GM23338 (cell line): ENCODE measurements at regions not wholly inside any gene's neighbourhood (a gene's known extent, or its start where the extent isn't known, plus 50 kb on each side); places are given as distances from the start of the nearest gene placed in this dataset.

Experiments used
- ATAC-seq: fragments of 200-7000 bp; cut with Tn5 transposase; 3 replicates; pipeline ENCODE4 v1.9.1; 2020
- DNase-seq: peaks from one replicate; pipeline ENCODE4 v3.0.0-alpha.2; 2015; ENCODE audit warnings: low spot score
- H2AFZ ChIP-seq: fragments of 200-600 bp; sonication (generic); 2 replicates; pipeline ENCODE4 v1.8.0; 2016; ENCODE audit warnings: antibody characterized with exemption, mild to moderate bottlenecking, moderate library complexity
- H3F3A ChIP-seq: fragments of 200-600 bp; sonication (generic); replicated peaks from 2 replicates; pipeline ENCODE4 v1.8.0; 2017; ENCODE audit warnings: antibody characterized with exemption, mixed run types, low read depth
- H3K27ac ChIP-seq: fragments of 200-600 bp; sonication (generic); 2 replicates; pipeline ENCODE4 v1.6.1; 2016; ENCODE audit warnings: low read depth
- H3K27me3 ChIP-seq: fragments of 200-600 bp; sonication (generic); 2 replicates; pipeline ENCODE4 v1.8.0; 2016; ENCODE audit warnings: mild to moderate bottlenecking, mixed run types, moderate library complexity; ENCODE audit not compliant: insufficient read depth
- H3K36me3 ChIP-seq: fragments of 200-600 bp; sonication (generic); 2 replicates; pipeline ENCODE4 v1.8.0; 2016; ENCODE audit warnings: mild to moderate bottlenecking; ENCODE audit not compliant: insufficient read depth
- H3K4me1 ChIP-seq: fragments of 200-600 bp; sonication (generic); 2 replicates; pipeline ENCODE4 v1.8.0; 2016; ENCODE audit warnings: mild to moderate bottlenecking, moderate library complexity; ENCODE audit not compliant: insufficient read depth
- H3K4me2 ChIP-seq: fragments of 200-600 bp; sonication (generic); 2 replicates; pipeline ENCODE4 v1.7.1; 2017; ENCODE audit warnings: mixed run types
- H3K4me3 ChIP-seq: fragments of 200-600 bp; sonication (generic); 2 replicates; pipeline ENCODE4 v1.6.1; 2016; ENCODE audit warnings: mixed run types
- H3K79me2 ChIP-seq: fragments of 200-600 bp; sonication (generic); replicated peaks from 2 replicates; pipeline ENCODE4 v1.8.0; 2017; ENCODE audit warnings: mild to moderate bottlenecking; ENCODE audit not compliant: insufficient read depth
- H3K9me2 ChIP-seq: fragments of 200-600 bp; sonication (generic); 2 replicates; pipeline ENCODE4 v1.8.0; 2017; ENCODE audit not compliant: insufficient read depth
- H4K20me1 ChIP-seq: fragments of 200-600 bp; sonication (generic); replicated peaks from 2 replicates; pipeline ENCODE4 v1.8.0; 2017; ENCODE audit warnings: mild to moderate bottlenecking; ENCODE audit not compliant: insufficient read depth
- H3K27ac Mint-ChIP-seq: 2 replicates; pipeline ENCODE4 v1.8.0; 2020; ENCODE audit warnings: inconsistent platforms, mild to moderate bottlenecking, moderate library complexity, mixed read lengths
- H3K27me3 Mint-ChIP-seq: 3 replicates; pipeline ENCODE4 v1.8.0; 2022; ENCODE audit warnings: low read depth, mild to moderate bottlenecking, moderate library complexity, mixed read lengths, inconsistent platforms; ENCODE audit not compliant: insufficient read depth, poor library complexity
- H3K36me3 Mint-ChIP-seq: 3 replicates; pipeline ENCODE4 v1.8.0; 2021; ENCODE audit warnings: low read depth, mild to moderate bottlenecking, inconsistent platforms, moderate library complexity, mixed read lengths
- H3K4me1 Mint-ChIP-seq: 3 replicates; pipeline ENCODE4 v1.8.0; 2020; ENCODE audit warnings: mild to moderate bottlenecking, inconsistent platforms, mixed read lengths
- H3K4me3 Mint-ChIP-seq: 3 replicates; pipeline ENCODE4 v1.8.0; 2021; ENCODE audit warnings: moderate library complexity, mild to moderate bottlenecking, inconsistent platforms, mixed read lengths
- H3K9me3 Mint-ChIP-seq: 3 replicates; pipeline ENCODE4 v1.8.0; 2020; ENCODE audit warnings: moderate library complexity, mild to moderate bottlenecking, inconsistent platforms, mixed read lengths
- CREB1 ChIP-seq: fragments of 250-450 bp; sonication (Bioruptor Pico); IDR thresholded peaks from 2 replicates; pipeline ENCODE4 v1.5.0; 2020; ENCODE audit warnings: low read depth, mild to moderate bottlenecking, moderate library complexity
- ETS1 ChIP-seq: IDR thresholded peaks from 2 replicates; pipeline ENCODE4 v1.6.1; 2016; ENCODE audit warnings: antibody characterized with exemption
- NANOG ChIP-seq: IDR thresholded peaks from 2 replicates; pipeline ENCODE4 v1.6.1; 2016; ENCODE audit warnings: antibody characterized with exemption, borderline replicate concordance
- STAT1 ChIP-seq: IDR thresholded peaks from one replicate; pipeline ENCODE4 v1.6.1; 2016; ENCODE audit warnings: antibody characterized with exemption; ENCODE audit not compliant: unreplicated experiment
- ZNF114 ChIP-seq: fragments of 250-450 bp; sonication (Bioruptor Pico); IDR thresholded peaks from 2 replicates; pipeline ENCODE4 v1.5.0; 2020; ENCODE audit warnings: mild to moderate bottlenecking, moderate library complexity
- TF ChIP-seq, protein P1 (sequence below), 2 experiments: fragments of 200-600 bp in 1 of 2; sonication (generic) in 1 of 2; conservative IDR thresholded peaks; 2 replicates each; pipeline versions ENCODE4 v1.5.1 to v1.6.1; 2016 to 2017; ENCODE audit warnings: antibody characterized with exemption in 2 of 2, low read depth in 2 of 2, mild to moderate bottlenecking in 2 of 2, moderate library complexity in 1 of 2
- TF ChIP-seq, protein P2 (sequence below): fragments of 250-450 bp; sonication (Bioruptor Pico); IDR thresholded peaks from 2 replicates; pipeline ENCODE4 v1.5.0; 2020; ENCODE audit warnings: mild to moderate bottlenecking, moderate library complexity
- TF ChIP-seq, protein P3 (sequence below): IDR thresholded peaks from one replicate; pipeline ENCODE4 v1.6.1; 2018; ENCODE audit warnings: antibody characterized with exemption; ENCODE audit not compliant: unreplicated experiment

DNA sequence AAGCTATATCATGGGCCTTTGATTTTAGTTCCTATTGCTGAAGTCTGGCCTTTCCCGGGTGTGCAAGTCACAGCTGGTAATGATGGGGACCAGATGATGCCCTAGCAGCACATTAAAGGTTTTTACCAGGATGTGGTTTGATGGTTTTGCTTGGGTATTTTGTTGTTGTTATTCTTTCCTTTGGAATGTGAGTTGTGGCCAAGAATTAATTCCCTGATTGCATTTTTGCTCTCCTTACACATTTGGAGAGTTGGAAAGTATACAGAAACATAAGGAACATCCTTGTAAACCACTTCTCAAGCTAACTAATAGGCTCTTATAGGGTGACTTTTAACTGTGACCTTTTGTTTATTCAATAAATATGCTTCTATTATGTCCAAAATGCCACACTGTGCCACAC, 154.1 kb upstream of the MMADHC start:
- no peak overlapping the region for H3K4me2 ChIP-seq
- DNase-seq (no peak), ATAC-seq (no peak)
- no peaks in the 10 kb centered on the region for H3K36me3 ChIP-seq
- H3K27ac ChIP-seq, result no peak overlapping the region
- H3K9me3 Mint-ChIP-seq, result no peaks in the 10 kb centered on the region; the same call in 2 of the 3 replicates
- peaks cover 7% of the 10 kb centered on the region for H3K4me1 Mint-ChIP-seq
- TF ChIP-seq, protein P1, sequence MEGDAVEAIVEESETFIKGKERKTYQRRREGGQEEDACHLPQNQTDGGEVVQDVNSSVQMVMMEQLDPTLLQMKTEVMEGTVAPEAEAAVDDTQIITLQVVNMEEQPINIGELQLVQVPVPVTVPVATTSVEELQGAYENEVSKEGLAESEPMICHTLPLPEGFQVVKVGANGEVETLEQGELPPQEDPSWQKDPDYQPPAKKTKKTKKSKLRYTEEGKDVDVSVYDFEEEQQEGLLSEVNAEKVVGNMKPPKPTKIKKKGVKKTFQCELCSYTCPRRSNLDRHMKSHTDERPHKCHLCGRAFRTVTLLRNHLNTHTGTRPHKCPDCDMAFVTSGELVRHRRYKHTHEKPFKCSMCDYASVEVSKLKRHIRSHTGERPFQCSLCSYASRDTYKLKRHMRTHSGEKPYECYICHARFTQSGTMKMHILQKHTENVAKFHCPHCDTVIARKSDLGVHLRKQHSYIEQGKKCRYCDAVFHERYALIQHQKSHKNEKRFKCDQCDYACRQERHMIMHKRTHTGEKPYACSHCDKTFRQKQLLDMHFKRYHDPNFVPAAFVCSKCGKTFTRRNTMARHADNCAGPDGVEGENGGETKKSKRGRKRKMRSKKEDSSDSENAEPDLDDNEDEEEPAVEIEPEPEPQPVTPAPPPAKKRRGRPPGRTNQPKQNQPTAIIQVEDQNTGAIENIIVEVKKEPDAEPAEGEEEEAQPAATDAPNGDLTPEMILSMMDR (conservative IDR thresholded peaks at IDR 0.05; ENCODE audit: low read depth in 2 of 2), result no peak
- TF ChIP-seq STAT1 (no peak), CREB1 (CRISPR knock-in tag) (no peak), NANOG (no peak), ETS1 (no peak), ZNF114 (CRISPR knock-in tag) (no peak)
- TF ChIP-seq, protein P2, sequence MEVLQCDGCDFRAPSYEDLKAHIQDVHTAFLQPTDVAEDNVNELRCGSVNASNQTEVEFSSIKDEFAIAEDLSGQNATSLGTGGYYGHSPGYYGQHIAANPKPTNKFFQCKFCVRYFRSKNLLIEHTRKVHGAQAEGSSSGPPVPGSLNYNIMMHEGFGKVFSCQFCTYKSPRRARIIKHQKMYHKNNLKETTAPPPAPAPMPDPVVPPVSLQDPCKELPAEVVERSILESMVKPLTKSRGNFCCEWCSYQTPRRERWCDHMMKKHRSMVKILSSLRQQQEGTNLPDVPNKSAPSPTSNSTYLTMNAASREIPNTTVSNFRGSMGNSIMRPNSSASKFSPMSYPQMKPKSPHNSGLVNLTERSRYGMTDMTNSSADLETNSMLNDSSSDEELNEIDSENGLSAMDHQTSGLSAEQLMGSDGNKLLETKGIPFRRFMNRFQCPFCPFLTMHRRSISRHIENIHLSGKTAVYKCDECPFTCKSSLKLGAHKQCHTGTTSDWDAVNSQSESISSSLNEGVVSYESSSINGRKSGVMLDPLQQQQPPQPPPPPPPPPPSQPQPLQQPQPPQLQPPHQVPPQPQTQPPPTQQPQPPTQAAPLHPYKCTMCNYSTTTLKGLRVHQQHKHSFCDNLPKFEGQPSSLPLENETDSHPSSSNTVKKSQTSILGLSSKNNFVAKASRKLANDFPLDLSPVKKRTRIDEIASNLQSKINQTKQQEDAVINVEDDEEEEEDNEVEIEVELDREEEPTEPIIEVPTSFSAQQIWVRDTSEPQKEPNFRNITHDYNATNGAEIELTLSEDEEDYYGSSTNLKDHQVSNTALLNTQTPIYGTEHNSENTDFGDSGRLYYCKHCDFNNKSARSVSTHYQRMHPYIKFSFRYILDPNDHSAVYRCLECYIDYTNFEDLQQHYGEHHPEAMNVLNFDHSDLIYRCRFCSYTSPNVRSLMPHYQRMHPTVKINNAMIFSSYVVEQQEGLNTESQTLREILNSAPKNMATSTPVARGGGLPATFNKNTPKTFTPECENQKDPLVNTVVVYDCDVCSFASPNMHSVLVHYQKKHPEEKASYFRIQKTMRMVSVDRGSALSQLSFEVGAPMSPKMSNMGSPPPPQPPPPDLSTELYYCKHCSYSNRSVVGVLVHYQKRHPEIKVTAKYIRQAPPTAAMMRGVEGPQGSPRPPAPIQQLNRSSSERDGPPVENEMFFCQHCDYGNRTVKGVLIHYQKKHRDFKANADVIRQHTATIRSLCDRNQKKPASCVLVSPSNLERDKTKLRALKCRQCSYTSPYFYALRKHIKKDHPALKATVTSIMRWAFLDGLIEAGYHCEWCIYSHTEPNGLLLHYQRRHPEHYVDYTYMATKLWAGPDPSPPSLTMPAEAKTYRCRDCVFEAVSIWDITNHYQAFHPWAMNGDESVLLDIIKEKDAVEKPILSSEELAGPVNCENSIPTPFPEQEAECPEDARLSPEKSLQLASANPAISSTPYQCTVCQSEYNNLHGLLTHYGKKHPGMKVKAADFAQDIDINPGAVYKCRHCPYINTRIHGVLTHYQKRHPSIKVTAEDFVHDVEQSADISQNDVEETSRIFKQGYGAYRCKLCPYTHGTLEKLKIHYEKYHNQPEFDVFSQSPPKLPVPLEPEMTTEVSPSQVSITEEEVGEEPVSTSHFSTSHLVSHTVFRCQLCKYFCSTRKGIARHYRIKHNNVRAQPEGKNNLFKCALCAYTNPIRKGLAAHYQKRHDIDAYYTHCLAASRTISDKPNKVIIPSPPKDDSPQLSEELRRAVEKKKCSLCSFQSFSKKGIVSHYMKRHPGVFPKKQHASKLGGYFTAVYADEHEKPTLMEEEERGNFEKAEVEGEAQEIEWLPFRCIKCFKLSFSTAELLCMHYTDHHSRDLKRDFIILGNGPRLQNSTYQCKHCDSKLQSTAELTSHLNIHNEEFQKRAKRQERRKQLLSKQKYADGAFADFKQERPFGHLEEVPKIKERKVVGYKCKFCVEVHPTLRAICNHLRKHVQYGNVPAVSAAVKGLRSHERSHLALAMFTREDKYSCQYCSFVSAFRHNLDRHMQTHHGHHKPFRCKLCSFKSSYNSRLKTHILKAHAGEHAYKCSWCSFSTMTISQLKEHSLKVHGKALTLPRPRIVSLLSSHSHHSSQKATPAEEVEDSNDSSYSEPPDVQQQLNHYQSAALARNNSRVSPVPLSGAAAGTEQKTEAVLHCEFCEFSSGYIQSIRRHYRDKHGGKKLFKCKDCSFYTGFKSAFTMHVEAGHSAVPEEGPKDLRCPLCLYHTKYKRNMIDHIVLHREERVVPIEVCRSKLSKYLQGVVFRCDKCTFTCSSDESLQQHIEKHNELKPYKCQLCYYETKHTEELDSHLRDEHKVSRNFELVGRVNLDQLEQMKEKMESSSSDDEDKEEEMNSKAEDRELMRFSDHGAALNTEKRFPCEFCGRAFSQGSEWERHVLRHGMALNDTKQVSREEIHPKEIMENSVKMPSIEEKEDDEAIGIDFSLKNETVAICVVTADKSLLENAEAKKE (CRISPR knock-in tag), result no peak
- TF ChIP-seq, protein P3, sequence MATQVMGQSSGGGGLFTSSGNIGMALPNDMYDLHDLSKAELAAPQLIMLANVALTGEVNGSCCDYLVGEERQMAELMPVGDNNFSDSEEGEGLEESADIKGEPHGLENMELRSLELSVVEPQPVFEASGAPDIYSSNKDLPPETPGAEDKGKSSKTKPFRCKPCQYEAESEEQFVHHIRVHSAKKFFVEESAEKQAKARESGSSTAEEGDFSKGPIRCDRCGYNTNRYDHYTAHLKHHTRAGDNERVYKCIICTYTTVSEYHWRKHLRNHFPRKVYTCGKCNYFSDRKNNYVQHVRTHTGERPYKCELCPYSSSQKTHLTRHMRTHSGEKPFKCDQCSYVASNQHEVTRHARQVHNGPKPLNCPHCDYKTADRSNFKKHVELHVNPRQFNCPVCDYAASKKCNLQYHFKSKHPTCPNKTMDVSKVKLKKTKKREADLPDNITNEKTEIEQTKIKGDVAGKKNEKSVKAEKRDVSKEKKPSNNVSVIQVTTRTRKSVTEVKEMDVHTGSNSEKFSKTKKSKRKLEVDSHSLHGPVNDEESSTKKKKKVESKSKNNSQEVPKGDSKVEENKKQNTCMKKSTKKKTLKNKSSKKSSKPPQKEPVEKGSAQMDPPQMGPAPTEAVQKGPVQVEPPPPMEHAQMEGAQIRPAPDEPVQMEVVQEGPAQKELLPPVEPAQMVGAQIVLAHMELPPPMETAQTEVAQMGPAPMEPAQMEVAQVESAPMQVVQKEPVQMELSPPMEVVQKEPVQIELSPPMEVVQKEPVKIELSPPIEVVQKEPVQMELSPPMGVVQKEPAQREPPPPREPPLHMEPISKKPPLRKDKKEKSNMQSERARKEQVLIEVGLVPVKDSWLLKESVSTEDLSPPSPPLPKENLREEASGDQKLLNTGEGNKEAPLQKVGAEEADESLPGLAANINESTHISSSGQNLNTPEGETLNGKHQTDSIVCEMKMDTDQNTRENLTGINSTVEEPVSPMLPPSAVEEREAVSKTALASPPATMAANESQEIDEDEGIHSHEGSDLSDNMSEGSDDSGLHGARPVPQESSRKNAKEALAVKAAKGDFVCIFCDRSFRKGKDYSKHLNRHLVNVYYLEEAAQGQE, result no peak
- peaks cover 8% of the 10 kb centered on the region; the same call in 1 of the 2 replicates for H3K9me2 ChIP-seq
- H3K27ac Mint-ChIP-seq, result no peak overlapping the region
- H2AFZ ChIP-seq, result no peak overlapping the region
- H3K36me3 Mint-ChIP-seq, result peaks cover under 1% of the 10 kb centered on the region; the same call in 1 of the 3 replicates
- no peaks in the 10 kb centered on the region for H3F3A ChIP-seq
- H3K79me2 ChIP-seq, result no peaks in the 10 kb centered on the region
- H3K4me3 Mint-ChIP-seq, result no peak overlapping the region
- H3K4me3 ChIP-seq, result no peak overlapping the region
- H4K20me1 ChIP-seq, result no peaks in the 10 kb centered on the region
- no peaks in the 10 kb centered on the region for H3K27me3 ChIP-seq
- H3K27me3 Mint-ChIP-seq, result no peaks in the 10 kb centered on the region
- no peaks in the 10 kb centered on the region for H3K4me1 ChIP-seq
